NCI-H1694 (cell line): ENCODE measurements at regions not wholly inside any gene's neighbourhood (a gene's known extent, or its start where the extent isn't known, plus 50 kb on each side); places are given as distances from the start of the nearest gene placed in this dataset.
A peak's percentile ranks its signal among the peaks of the same experiment; 100 is the strongest.
"Not testable (repeated sequence)": the region's sequence is repeated elsewhere in the genome, so short reads cannot be mapped to it uniquely, and the experiment has no call there.

ENCODE experiments used
- DNase-seq: peaks from one replicate; lab custom pipeline; 2025; lab: John Stamatoyannopoulos, UW

DNA sequence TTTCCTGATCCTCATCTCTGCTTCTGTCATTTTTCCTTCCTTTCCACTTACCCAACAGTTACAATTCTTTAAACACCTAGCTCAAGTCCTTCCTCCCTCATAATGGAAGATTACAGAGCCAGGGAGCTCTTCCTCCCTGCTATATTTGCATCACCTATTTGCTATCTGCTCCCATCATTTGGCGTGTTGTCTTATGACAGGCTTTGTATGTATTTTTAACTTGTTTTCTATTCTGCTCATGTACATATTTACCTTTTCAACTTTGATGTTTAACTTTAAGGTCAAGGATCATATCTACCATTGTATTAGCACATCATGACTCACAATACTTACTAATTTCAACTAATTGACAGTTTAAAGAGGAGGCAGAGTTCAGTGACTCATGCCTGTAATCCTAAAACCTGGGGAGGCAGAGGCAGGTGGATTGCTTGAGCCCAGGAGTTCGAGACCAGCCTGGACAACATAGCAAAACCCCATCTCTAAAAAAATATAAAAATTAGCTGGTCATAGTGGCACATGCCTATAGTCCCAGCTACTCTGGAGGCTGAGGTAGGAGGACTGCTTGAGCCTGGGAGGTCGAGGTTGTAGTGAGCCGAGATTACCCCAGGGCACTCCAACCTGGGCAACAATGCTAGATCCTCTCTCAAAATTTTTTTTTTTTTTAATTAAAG is 92.5 kb upstream of the FOXN2 start:
- no peak for DNase-seq

GRCh38 chr2:48227617-48228344 is 86.7 kb upstream of the FOXN2 start:
- no peak for DNase-seq

DNA sequence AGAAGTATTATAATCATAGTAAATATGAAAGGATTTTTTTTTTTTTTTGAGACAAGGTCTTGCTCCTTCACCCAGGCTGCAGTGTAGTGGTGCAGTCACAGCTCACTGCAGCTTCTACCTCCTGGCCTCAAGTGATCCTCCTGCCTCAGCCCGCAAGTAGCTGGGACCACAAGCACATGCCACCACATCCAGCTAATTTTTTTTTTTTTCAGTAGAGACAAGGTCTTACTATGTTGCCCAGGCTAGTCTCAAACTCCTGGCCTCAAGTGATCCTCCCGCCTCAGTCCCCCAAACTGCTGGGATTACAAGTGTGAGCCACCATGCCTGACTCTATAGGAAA is 86.2 kb upstream of the FOXN2 start:
- no peak for DNase-seq

DNA sequence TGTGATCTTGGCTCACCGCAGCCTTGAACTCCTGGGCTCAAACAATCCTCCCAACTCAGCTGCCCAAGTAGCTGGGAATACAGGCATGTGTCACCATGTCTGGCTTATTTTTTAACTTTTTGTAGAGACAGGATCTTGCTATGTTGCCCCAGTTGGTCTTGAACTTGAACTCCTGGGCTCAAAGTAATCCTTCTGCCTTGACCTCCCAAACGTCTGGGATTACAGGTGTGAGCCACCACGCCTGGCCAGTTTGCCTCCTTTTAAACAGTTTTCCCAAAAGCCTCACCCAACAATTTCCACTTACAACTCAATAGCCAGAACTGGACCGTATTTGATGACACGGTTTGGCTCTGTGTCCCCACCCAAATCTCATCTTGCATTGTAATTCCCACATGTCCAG is 85.4 kb upstream of the FOXN2 start:
- DNase-seq: no peak

DNA sequence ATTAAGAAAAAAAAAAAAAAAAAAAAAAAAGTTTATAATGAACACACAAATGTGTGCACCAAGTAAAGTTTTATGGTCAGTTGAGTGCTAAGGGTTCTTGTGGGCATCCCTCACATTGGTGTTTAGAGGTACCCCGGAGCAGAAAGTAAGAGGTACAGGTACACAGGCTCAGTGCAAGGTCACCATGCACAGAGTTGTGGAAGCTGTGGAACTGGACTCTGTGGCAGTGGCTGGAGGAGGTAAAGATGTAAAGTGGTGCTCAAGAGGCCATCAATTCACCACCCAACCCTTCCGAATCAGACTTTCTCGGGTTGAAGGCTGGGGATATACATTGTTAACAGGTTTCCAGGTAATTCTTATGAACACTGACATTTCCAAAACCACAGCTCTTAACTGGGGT is 83.6 kb upstream of the FOXN2 start:
- DNase-seq: no peak

DNA sequence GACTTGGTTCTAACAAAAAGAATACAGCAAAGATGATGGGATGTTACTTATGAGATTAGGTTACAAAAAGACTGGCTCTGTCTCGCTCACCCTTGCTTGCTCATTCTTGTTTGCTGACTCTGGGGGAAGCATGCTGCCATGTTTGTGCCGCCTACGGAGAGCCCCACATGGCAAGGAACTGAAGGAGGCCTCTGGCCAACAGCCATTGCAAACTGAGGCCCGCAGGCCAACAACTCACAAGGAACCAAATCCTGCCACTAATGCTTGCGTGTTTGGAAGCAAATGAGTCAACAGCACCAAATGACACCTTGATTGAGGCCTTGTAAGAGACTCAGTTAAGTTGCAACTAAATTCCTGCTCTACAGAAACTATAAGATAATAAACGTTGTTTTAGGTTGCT is 82.1 kb upstream of the FOXN2 start:
- no peak for DNase-seq

GRCh38 chr2:48233005-48233404 is 81.5 kb upstream of the FOXN2 start:
- DNase-seq: no peak

DNA sequence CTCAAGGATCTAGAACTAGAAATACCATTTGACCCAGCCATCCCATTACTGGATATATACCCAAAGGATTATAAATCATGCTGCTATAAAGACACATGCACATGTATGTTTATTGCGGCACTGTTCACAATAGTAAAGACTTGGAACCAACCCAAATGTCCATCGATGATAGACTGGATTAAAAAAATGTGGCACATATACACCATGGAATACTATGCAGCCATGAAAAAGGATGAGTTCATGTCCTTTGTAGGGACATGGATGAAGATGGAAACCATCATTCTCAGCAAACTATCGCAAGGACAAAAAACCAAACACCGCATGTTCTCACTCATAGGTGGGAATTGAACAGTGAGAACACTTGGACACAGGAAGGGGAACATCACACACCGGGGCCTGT is 80.7 kb upstream of the FOXN2 start:
- not testable (repeated sequence) for DNase-seq

- no peak for DNase-seq
Measured at GRCh38 chr2:48235076-48235475, 79.4 kb upstream of the FOXN2 start.

GRCh38 chr2:48238381-48238780 is 76.1 kb upstream of the FOXN2 start:
- DNase-seq: no peak

DNA sequence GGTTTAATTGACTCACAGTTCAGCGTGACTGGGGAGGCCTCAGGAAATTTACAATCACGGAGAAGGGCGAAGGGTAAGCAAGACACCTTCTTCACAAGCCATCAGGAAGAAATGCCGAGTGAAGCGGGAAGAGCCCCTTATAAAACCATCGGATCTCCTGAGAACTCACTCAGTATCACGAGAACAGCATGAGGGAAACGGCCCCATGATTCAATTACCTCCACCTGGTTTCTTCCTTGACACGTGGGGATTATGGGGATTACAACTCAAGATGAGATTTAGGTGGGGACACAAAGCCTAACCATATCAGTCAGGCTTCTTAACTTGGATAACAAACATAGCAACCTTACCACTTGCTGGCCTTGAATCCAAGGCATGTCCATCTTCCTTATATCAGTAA is 73.6 kb upstream of the FOXN2 start:
- DNase-seq: no peak

GRCh38 chr2:48247206-48247605 is 67.3 kb upstream of the FOXN2 start:
- no peak for DNase-seq

- DNase-seq: peak; percentile 84
Measured at GRCh38 chr2:48248251-48248933, 66.1 kb upstream of the FOXN2 start.

DNA sequence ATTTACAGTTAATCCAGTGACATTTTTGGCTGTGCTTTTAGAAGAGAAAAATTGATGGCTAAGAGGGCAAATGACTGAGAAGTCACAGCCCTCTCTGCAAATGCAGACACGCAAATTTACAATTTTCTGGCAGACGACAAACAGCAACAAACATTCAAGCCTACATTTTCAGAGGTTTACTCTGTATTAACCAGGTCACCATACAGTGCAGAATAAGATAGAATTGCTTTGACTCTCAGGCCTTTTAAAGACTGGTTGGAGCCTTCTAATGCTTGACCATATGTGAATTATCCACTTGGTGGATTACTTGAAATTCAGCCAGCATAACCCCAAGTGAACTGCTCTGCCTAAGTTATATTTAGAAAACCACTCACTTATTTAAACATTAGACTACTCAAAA is 65.5 kb upstream of the FOXN2 start:
- peak; percentile 96 for DNase-seq

DNA sequence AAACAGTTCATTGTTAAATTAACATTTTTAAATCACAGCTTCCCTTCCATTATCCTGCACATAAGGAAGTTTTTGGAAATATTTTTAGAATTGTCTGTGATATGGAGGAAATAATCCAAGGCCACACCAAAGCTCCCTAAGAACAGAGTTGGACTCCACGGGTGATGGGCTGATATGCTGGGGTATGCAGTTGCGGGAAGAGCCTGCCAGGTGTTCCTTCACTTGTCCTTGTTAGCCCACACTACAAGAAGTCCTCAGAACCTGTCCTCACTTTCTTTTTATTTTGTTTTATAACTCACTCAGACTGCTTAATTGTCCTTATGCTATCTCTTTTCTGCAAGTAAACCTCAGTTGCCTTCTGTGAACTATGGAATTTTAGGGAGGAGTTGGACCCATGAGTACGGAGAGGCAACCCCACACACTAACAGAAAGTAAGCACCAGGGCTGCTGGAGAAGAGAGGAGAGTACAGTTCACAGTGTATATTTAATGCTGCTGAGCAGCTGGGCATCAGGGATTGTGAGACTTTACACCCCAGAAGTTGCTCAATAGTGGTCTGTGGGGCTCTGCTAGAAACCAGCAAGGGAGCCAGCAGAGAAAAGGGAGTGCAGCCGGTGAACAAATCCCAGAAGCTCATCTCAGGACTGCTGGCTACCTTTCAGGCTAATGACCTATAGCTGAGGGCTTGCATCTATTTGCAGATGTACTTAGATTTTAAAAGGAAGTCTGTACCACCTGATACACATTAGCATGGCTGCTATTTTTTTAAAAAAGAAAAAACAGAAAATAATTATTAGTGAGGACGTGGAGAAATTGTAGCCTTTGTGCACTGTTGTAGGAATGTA is 64.6 kb upstream of the FOXN2 start:
- peak; percentile 48 for DNase-seq

DNA sequence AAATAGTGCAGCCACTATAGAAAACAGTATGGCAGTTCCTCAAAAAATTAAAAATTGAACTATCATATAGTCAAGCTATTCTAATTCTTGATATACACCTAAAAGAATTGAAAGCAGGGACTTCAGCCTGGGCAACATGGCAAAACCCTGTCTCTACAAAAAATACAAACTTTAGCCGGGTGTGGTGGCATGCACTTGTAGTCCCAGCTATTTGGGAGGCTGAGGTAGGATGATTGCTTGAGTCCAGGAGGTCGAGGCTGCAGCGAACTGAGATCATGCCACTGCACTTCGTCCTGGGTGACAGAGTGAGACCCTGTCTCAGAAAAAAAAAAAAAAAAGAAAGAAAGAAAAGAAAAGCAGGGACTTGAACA is 64.0 kb upstream of the FOXN2 start:
- DNase-seq: no peak

GRCh38 chr2:48250943-48251342 is 63.5 kb upstream of the FOXN2 start:
- DNase-seq: no peak

DNA sequence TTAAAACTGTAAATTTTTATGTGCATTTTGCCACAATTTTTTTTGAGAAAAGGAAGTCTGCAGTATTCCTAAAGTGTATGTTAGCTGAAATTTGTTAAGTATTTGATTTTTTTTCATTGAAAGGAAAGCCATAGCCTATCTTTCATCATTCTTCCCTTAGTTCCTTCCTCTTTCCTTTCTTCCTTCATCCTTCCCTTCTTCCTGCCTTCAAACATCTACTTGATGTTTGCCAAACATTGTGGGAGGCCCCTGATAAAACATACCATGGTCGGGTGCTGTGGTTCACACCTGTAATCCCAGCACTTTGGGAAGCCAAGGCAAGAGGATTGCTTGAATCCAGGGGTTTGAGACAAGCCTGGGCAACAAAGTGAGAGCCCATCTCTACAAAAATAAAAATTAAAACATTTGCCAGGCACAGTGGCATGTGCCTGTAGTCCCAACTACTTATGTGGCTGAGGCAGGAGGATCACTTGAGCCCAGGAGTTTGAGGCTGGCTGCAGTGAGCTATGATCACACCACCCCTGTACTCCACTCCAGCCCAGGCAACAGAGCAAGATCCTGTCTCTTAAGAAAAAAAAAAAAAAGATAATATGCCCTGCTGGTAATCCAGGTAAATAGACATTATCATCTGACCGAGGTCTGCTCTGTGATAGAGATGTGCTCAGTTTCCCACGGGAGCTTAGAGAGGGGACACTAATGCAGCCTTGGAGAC is 62.9 kb upstream of the FOXN2 start:
- DNase-seq: no peak

DNA sequence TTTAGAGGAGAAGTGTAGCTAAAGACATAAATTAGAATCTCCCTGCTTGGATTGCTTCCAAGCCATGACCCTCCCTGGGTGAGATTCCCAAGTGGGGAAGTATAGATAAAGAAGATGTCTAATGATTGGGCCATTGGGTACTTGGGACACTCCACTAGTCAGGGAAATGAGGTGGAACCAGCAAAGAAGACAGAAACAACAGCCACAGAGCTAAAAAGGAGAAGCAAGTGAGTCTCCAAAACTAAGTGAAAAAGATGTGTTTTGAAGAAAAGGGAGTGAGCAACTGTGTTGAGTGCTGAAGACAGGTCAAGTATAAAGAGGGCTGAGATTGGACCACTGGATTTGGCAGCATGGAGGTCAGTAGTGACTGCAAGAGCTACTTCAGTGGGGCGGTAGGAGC is 61.2 kb upstream of the FOXN2 start:
- no peak for DNase-seq

- no peak for DNase-seq
Measured at GRCh38 chr2:48254839-48255238, 59.6 kb upstream of the FOXN2 start.

DNA sequence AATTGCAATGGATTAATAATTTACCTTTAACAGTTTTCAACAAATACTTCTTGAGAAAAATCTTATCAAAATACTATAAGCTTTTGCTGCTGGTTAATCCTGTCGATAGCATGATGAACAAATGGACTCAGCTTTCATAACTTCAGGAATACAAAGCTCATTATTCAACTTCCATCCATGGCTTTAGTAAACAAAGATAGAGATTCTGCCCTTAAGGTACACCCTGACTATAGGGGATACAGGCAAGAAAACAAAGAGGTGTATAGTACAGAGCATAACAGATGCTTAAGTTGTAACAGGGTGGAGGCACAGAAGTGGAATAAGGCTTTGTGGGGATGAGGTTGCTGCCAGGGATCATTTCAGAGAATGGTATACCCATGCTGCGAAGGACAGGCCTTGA is 57.0 kb upstream of the FOXN2 start:
- DNase-seq: no peak
